ENCODE measurements at regions not wholly inside any gene's neighbourhood (a gene's known extent, or its start where the extent isn't known, plus 50 kb on each side); places are given as distances from the start of the nearest gene placed in this dataset.

DNA sequence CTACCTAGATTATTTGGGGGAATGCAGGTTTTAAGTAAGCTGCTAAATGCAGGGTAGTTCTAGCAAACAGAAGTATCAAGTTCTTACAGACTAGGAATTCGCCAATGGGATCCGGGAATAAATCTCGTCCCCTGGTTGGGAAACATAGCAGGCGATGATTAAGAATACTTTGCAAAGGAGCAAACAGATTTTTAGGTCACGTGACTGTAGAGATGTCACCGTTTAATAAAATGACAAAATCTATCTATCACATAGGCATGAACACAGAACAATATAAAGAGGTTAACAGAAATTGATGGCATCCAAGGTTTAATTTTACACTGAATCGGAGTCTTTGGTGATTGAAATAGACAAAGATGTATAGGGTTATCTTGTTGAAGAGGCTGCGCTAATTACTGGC, 664.1 kb downstream of the BCL11A start:
- DNase-seq (ENCODE audit: low read depth, low spot score): no peak
- POLR2A ChIA-PET: no interaction called here
- RAD21 ChIA-PET (ENCODE audit: unreplicated experiment): no interaction called here
- CTCF ChIA-PET: interaction anchor here (0.6 kb wide), 1 partner anchor 208 kb away, joined by 3 read pairs; no protein-coding TSS in a partner anchor
- in situ Hi-C loops (cut with MboI) (no loop called here), intact Hi-C loops (cut with micrococcal nuclease; ENCODE audit: unreplicated experiment) (loop anchor here (5.0 kb wide), 1 partner anchor 663 kb away; the partner anchor contains the start of gene BCL11A)
- no peak for FAIRE-seq
- Histone ChIP-seq H3K4me1 (ENCODE audit: control insufficient read depth, insufficient read depth, low read length) (peaks cover 18% of the 10 kb centered on the region), H3K4me3 (no peak overlapping the region), H3K9ac (ENCODE audit: control insufficient read depth, insufficient read depth, low read length) (no peak overlapping the region), H3K4me2 (ENCODE audit: control insufficient read depth, insufficient read depth) (no peak overlapping the region), H4K20me1 (ENCODE audit: control insufficient read depth, insufficient read depth) (no peaks in the 10 kb centered on the region), H3K79me2 (ENCODE audit: control insufficient read depth, insufficient read depth, low read length) (no peaks in the 10 kb centered on the region), H2AFZ (ENCODE audit: control insufficient read depth, low read depth, low read length) (no peak overlapping the region), H3K27ac (ENCODE audit: control insufficient read depth, insufficient read depth) (no peak overlapping the region), H3K27me3 (replicated peaks in 1 of 2; ENCODE audit: control insufficient read depth in 2 of 2, insufficient read depth in 2 of 2, low read length in 1 of 2) (no peaks in the 10 kb centered on the region), H3K9me3 (replicated peaks; ENCODE audit: control insufficient read depth, insufficient read depth, low read length) (no peaks in the 10 kb centered on the region; the same call in 2 of the 3 replicates), H3K36me3 (ENCODE audit: control insufficient read depth in 2 of 2, insufficient read depth in 2 of 2, low read length in 1 of 2) (no peaks in the 10 kb centered on the region)
- no peak for ATAC-seq
- WGBS (ENCODE audit: insufficient coverage, insufficient replicate concordance, low lambda C conversion rate, missing lambda C conversion rate): 85% methylated on average over 8 of the region's 8 CpGs
- SMC1A ChIA-PET (ENCODE audit: uncharacterized antibody, unreplicated experiment): no interaction called here
- no peak for TF ChIP-seq ZBED1 (IDR thresholded peaks at IDR 0.05; ENCODE audit: borderline replicate concordance)
- TF ChIP-seq RAD21 (IDR thresholded peaks at IDR 0.05; ENCODE audit: insufficient read depth, low read depth, low read length): no peak
- TF ChIP-seq, protein P1, sequence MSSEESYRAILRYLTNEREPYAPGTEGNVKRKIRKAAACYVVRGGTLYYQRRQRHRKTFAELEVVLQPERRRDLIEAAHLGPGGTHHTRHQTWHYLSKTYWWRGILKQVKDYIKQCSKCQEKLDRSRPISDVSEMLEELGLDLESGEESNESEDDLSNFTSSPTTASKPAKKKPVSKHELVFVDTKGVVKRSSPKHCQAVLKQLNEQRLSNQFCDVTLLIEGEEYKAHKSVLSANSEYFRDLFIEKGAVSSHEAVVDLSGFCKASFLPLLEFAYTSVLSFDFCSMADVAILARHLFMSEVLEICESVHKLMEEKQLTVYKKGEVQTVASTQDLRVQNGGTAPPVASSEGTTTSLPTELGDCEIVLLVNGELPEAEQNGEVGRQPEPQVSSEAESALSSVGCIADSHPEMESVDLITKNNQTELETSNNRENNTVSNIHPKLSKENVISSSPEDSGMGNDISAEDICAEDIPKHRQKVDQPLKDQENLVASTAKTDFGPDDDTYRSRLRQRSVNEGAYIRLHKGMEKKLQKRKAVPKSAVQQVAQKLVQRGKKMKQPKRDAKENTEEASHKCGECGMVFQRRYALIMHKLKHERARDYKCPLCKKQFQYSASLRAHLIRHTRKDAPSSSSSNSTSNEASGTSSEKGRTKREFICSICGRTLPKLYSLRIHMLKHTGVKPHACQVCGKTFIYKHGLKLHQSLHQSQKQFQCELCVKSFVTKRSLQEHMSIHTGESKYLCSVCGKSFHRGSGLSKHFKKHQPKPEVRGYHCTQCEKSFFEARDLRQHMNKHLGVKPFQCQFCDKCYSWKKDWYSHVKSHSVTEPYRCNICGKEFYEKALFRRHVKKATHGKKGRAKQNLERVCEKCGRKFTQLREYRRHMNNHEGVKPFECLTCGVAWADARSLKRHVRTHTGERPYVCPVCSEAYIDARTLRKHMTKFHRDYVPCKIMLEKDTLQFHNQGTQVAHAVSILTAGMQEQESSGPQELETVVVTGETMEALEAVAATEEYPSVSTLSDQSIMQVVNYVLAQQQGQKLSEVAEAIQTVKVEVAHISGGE (CRISPR knock-in tag; IDR thresholded peaks at IDR 0.05): no peak
- TF ChIP-seq BACH1 (IDR thresholded peaks at IDR 0.05; ENCODE audit: borderline replicate concordance): no peak
- BruUV-seq (replicated peaks): no TSS peak

All from GM12878 (cell line).